ENCODE measurements at regions not wholly inside any gene's neighbourhood (a gene's known extent, or its start where the extent isn't known, plus 50 kb on each side); places are given as distances from the start of the nearest gene placed in this dataset.
"Not testable (repeated sequence)": the region's sequence is repeated elsewhere in the genome, so short reads cannot be mapped to it uniquely, and the experiment has no call there.

DNA sequence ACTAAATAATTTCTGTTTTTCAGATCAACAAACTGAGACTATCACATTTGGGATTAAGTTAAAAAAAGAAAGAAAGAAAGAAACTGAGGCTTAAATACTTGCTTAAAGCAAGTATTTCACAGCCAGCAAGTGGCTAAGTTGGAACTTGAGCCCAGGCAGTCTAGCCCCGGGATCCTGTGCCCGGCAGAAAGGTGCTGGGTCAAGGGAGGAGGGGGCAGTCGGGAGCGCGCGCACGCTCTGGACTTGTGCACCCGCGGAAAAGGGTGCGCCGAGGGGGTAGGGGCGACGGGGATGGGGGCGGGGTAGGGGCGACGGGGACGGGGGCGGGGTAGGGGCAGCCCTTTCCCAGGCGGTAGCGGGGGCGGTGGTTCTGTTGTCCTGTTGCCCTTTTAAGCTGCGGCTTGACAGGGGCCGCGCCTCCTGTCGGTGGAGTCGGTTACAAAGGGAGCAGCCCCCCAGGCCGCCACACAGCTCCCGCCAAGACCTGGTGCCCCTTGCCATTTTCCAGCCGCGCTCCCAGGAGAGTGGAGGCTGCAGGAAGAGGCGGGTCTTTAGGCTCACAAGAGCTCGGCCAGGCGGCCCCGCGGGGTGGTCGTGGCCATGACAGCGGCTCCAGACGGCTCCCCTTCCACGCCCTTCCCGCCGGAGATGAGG is 60.6 kb downstream of the GOLGA8T start:
- DNase-seq = peak; percentile 2

DNA sequence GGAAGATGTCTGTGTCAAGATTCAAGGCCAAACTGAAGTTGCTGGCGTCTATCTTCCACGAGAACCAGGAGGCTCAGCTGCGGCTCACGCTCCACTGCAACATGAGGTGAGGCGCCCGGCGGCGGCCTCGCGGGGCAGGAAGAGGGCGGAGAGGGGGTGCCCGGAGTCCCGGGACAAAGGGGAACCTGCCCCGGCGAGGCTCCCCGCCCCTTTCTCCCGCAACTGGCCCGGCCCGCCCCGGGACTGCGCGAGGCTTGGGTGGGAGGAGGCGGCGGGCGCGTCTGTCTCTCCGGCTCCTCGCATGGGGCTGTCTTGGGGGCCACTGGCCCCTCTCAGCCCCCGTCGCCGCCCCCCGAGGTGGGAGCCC is 61.1 kb downstream of the GOLGA8T start:
- DNase-seq = peak; percentile 19

DNA sequence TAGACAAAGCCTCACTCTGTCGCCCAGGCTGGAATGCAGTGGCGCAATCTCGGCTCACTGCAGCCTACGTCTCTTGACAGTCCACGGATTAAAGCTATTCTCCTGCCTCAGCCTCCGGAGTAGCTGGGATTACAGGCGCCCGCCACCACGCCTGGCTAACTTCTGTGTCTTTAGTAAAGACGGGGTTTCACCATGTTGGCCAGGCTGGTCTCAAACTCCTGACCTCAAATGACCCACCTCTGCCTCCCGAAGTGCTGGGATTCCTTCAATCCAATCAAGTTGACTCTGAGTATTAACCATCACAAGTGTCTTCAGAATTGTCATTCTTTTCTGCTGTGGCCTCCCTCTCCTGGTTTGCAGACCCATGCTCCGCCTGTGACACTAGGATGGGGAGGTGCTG is 61.9 kb downstream of the GOLGA8T start:
- not testable (repeated sequence) for DNase-seq

DNA sequence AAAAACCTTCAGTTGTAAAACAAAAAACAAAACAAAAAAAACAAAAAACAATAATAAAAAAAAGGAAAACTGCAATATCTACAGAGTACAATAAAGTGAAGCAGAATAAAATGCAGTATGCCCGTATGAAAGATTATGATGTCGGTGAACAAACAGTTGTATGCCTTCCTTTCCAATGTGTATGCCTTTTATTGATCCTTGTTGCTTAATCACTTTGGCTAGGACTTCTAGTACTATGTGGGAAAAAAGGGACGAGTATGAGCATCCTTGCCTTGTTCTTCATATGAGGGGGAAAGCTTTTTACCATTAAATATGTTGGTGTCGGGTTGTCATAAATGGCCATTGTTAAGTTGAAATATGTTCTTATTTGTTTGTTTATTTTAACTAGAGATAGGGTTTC is 66.7 kb downstream of the GOLGA8T start:
- DNase-seq = not testable (repeated sequence)

DNA sequence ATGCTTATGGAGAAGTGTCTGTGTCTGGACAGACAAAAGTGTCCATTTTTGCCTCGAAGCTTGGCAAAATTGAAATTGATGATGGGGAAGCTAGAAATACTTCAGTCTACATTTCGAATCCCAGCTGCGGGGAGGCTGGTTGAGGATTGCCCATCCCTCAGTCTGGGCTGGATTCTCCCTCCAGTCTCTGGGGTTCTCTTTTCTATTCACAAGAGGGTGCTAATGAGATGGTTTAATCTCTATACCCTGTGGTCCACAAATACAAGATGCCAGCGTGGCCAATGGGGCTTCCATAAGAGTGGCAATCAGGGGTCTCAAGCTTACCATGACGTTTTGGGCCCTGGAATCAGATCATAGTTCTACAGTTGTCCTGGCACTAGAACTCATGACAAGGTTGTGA is 78.9 kb downstream of the GOLGA8T start:
- DNase-seq = not testable (repeated sequence)

DNA sequence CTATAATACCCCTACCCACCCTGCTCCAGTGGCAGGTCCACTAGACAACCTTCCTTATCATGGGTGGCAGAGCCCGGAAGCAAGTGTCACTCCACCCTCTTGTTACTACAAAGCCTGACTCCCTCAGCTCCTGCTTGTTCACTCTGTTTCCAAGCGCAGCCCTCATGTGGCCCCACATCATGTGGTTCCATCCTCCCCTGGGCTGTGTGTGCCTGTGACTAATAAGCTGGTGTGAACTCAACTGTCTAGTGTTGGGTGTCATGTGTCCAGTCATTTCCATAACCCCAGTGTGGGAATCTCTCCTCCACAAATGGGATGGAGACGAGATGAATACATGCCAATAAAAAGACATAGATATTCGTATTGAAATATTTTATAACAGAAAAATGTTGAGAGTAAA is 87.0 kb downstream of the GOLGA8T start:
- DNase-seq = not testable (repeated sequence)

DNA sequence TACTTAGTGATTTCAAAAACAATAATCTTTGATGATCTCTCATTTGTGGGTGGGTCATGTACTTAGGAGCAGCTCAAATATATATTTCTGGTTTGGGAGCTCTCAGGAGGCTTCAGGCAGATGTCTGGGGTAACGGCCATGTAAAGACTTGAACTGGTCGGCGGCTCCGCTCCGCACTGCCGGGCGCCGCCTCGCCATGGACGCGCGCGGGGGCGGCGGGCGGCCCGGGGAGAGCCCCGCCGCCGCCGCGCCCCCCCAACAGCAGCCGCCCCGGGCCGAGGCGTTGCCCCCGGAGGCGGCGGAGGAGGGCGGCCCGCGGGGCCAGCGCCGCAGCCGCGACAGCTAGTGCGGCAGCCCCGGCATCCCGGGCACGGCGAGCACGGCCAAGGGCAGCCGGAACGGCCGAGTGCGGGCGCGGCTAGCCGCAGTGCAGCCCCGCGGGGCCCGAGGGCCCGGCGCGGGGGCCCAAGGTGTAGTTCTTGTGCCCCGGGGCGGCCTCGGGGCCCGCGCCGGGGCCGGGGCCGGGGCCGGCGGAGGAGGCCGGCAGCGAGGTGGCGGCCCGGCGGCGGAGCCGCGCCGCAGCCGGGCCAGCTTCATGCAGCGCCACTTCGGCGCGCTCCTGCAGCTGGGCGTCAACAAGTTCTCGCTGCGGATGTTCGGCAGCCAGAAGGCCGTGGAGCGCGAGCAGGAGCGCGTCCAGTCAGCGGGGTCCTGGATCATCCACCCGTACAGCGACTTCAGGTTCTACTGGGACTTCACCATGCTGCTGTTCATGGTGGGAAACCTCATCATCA is 88.1 kb downstream of the GOLGA8T start:
- not testable (repeated sequence) for DNase-seq

DNA sequence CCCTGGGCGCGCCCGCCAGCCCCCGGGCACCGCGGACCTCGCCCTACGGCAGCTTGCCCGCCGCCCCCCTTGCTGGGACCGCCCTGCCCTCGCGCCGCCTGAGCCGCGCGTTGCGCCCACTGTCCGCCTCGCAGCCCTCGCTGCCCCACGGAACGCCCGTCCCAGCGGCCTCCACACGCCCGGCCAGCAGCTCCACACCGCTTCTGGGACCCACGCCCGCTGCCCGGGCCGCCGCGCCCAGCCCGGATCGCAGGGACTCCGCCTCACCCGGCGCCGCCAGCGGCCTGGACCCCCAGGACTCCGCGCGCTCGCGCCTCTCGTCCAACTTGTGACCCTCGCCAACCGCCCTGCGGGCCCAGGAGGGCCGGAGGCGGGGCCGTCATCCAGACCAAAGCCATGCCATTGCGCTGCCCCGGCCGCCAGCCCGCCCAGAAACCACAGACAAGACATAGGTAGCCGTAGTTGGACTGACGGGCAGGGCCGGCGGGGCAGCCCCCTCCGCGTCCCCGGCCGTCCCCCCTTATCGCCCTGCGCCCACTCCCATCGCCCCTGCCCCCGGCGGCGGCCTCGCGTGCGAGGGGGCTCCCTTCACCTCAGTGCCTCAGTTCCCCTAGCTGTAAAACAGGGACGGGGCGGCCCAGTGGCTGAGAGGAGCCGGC is 90.5 kb downstream of the GOLGA8T start:
- not testable (repeated sequence) for DNase-seq

DNA sequence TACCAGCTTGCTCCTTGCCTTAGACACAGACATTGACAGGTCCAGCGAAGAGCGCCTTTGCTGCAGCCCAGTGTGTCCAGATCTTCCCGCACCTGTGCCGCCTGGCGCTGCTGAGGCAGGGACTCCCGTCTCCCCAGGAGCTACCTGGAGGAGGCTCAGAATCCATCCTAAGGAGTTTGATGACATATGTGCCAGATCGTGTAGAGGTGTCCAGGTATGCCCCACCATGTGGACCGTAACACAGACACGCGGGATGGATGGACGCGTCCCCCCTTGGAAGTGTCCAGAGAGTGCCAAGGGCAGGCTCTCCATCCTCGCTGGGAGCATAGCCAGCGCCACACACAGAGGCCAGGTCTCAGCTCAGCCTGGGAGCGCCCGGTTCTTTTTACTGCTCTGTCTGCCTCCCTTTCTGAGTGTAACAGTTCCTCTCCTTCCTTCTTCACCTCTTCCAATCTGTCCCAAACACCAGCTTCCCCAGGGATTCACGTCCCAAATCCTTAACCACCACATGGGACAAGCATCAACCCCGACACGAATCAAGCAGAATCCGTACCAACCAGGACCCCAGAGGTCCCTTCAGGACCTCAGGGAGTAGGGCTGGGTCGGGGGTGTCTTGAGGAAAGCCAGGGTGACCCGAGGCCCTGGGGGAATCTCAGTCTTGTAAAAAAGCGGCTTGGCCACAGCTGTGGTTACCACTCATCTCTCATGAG is 126.7 kb downstream of the GOLGA8T start:
- not testable (repeated sequence) for DNase-seq

DNA sequence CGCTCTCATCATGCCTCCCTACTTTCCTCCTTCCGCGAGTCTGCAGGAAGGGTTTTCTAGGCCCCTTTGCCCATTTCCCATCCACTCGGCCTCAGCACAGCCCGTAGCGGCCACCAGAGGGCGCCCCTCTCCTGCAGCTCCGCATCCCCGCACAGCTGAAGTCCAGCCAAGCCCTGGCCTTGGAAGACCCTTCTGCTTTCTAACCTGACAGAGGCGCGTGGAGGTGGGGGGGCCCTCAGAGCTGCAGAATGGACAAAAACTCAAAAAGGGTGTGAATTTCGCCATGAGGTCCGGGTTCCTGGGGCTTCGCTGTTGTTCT is 127.2 kb downstream of the GOLGA8T start:
- not testable (repeated sequence) for DNase-seq

DNA sequence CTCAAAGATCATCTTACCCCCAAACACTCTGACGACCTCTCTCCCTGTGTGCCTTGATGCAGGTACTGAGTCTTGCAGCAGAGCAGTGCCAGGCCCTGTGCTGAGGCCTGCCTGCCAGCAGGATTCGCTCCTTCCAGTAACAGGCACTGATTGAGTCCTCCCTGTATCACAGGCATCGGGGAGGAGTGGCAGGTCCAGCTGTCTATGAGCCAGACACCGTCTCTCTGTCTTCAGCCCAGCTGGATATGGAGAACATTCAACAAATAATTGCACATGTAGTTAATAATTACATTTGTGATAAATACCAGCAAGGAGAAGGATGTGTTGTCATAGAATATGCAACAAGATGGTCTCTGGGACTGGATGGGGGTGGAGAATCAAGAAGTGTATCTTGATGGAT is 129.1 kb downstream of the GOLGA8T start:
- not testable (repeated sequence) for DNase-seq

DNA sequence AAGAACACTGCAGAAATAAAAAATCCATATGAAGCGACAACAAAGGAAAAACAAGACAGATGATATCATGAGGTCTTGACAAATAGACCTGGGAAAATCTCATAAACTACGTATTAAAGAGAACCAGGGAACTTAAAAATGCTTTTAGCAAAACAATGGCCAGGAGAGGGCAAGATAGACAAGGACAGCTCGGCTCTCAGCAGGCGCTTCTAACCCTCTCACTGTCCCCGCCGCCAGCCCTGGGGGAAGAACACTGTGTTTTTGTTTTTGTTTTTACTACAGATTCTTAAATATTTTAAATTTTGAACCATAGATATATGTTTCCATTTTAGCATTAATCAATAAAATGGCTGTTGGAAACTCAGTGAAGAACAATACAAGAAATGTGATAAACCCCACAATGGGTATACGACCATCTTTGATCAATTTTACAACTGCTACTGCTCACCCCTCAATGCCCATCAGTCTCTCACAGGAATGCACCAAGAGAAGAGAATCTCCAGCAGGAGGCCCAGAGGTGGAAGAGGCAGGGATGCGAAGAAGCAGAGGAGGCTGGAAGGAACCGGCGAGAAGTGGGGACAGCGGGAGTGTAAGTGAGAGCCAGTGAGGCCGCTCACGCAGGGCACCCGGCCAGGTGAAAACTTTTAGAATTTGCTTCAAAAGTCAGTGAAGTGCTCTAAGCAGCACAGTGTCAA is 98.0 kb downstream of the CHRFAM7A start:
- DNase-seq = not testable (repeated sequence)

DNA sequence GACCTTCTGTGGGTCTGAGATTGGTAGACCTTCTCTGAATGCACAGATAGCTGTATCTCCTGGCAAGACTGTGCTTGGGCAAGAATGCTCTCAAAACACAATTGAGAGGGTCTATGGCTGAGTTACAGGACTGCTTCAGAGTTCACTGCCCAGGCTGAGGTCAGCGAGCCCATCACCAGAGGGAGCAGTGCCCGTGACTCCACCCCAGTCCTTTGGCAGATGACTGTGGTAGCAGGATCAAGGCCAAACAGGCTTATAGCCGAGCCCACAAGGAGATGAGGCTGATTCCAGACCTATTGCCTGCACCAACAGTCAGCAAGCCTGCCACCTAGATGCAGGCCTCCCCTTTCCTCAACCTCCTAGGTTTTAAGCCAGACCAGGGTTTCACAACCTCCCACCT is 89.4 kb downstream of the CHRFAM7A start:
- DNase-seq = not testable (repeated sequence)

All from hematopoietic multipotent progenitor cell treated with erythropoietin and hydrocortisone succinate and interleukin-3 and kit ligand, for 6 days (in vitro differentiated cells).